Activated CD4-positive, alpha-beta memory T cell treated with anti-CD3 and anti-CD28 coated beads, Interleukin-2, amount 10 ng/mL, durations not matched to agents 7 days and 5 days (primary cell): ENCODE measurements at regions not wholly inside any gene's neighbourhood (a gene's known extent, or its start where the extent isn't known, plus 50 kb on each side); places are given as distances from the start of the nearest gene placed in this dataset.

ENCODE experiments used
- CTCF ChIA-PET: fragments of 350-600 bp; sonication (Branson Sonifier 250); formaldehyde crosslinking; loops from one replicate; lab custom pipeline; 2021; ENCODE audit warnings: antibody characterized with exemption, inconsistent platforms; lab: Charles Lee
- POLR2A ChIA-PET: fragments of 350-600 bp; sonication (Branson Sonifier 250); formaldehyde crosslinking; loops from one replicate; lab custom pipeline; 2021; ENCODE audit warnings: antibody characterized with exemption; lab: Charles Lee
- DNase-seq: peaks from one replicate; pipeline ENCODE4 v3.0.0-alpha.2; 2020
- H3K27ac Mint-ChIP-seq: one replicate; pipeline ENCODE4 v1.8.0; 2021; ENCODE audit warnings: mild to moderate bottlenecking, mixed read lengths
- H3K27me3 Mint-ChIP-seq: one replicate; pipeline ENCODE4 v1.8.0; 2021; ENCODE audit warnings: mixed read lengths
- H3K36me3 Mint-ChIP-seq: one replicate; pipeline ENCODE4 v1.8.0; 2021; ENCODE audit warnings: low read depth, mixed read lengths
- H3K4me1 Mint-ChIP-seq: one replicate; pipeline ENCODE4 v1.8.0; 2021; ENCODE audit warnings: mixed read lengths
- H3K4me3 Mint-ChIP-seq: one replicate; pipeline ENCODE4 v1.8.0; 2021; ENCODE audit warnings: mild to moderate bottlenecking, mixed read lengths
- H3K9me3 Mint-ChIP-seq: one replicate; pipeline ENCODE4 v1.8.0; 2021; ENCODE audit warnings: mixed read lengths

DNA sequence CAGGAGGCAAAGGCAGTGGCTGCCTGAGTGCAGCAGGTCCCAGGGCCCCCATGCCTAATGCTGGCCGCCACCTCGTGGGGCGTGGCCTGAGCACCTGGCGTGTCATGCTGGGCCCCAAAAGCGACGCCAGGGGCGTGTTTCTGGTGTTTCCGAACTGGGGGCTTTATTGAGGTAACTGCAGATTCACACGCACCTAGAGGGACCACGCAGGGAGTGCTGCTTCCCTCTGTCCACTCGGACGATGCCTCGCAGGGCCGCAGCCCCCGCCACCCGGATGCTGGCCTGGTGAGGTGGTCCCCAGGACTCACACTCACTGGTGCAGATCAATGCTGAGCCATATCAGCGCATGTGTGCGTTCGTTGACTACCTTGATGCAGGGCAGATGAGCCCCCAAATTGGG lies 736.2 kb downstream of the BRD1 start:
- no peaks in the 10 kb centered on the region for H3K9me3 Mint-ChIP-seq
- no peaks in the 10 kb centered on the region for H3K36me3 Mint-ChIP-seq
- ChIA-PET CTCF (no interaction called here), POLR2A (no interaction called here)
- no peaks in the 10 kb centered on the region for H3K27me3 Mint-ChIP-seq
- no peak for DNase-seq
- no peaks in the 10 kb centered on the region for H3K4me1 Mint-ChIP-seq
- H3K4me3 Mint-ChIP-seq, result no peak overlapping the region
- H3K27ac Mint-ChIP-seq, result no peak overlapping the region

DNA sequence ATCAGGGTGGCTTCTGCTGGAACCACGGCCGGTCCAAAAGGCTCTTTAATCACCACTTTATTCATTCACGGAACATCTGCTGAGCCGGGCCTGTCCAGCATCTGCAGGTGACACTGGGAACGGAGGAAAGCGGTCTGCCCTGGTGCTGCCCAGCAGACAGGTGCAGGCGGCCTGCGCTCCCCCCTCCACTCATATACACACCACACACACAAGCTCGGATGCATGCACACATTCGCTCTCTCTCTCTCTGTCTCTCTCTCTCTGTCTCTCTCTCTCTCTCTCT lies 736.9 kb downstream of the BRD1 start:
- Mint-ChIP-seq H3K27me3 (no peaks in the 10 kb centered on the region), H3K4me3 (no peak overlapping the region), H3K27ac (no peak overlapping the region), H3K4me1 (no peaks in the 10 kb centered on the region), H3K9me3 (no peaks in the 10 kb centered on the region), H3K36me3 (no peaks in the 10 kb centered on the region)
- ChIA-PET CTCF (no interaction called here), POLR2A (no interaction called here)
- DNase-seq, result no peak

DNA sequence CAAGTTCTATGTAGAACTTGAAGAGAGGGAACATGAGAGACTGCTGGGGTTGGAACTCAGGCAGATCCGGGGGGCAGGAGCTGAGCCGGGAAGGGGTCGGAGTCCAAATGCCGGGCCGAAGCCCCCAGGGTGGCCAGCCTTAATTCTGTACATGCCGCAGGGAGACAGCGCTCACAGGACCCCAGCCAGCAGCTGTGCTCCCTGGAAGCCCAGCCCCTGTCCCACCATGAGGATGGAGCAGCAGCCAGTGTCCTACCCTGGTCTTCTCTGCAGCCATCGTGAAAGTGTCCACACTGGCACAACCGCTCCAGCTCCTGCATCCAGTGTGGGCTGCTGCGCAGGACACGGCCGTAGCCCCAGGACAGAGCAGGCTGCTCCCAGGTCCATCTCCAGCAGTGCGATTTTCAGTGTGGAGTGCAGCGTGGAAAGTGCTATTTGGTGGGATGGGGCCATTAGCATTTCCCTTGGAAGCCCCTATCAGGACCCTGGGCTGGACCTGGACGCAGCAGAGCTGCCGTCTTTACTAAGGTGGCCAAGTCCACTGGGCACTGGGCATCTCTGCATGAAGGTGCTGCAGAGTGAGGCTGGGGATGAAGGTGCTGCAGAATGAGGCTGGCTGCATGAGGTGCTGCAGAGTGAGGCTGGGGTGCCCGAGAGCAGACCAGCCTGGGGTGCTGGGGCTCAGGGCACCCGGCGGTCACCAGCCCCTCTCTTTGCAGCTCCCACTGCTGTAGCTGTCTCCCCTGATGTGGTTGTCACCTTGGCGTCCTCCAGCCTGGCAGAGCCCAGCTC lies 737.4 kb downstream of the BRD1 start:
- POLR2A ChIA-PET, result no interaction called here
- no peak overlapping the region for H3K27ac Mint-ChIP-seq
- no peaks in the 10 kb centered on the region for H3K27me3 Mint-ChIP-seq
- no peaks in the 10 kb centered on the region for H3K36me3 Mint-ChIP-seq
- no peaks in the 10 kb centered on the region for H3K4me1 Mint-ChIP-seq
- H3K9me3 Mint-ChIP-seq, result no peaks in the 10 kb centered on the region
- H3K4me3 Mint-ChIP-seq, result no peak overlapping the region
- CTCF ChIA-PET, result no interaction called here
- no peak for DNase-seq

DNA sequence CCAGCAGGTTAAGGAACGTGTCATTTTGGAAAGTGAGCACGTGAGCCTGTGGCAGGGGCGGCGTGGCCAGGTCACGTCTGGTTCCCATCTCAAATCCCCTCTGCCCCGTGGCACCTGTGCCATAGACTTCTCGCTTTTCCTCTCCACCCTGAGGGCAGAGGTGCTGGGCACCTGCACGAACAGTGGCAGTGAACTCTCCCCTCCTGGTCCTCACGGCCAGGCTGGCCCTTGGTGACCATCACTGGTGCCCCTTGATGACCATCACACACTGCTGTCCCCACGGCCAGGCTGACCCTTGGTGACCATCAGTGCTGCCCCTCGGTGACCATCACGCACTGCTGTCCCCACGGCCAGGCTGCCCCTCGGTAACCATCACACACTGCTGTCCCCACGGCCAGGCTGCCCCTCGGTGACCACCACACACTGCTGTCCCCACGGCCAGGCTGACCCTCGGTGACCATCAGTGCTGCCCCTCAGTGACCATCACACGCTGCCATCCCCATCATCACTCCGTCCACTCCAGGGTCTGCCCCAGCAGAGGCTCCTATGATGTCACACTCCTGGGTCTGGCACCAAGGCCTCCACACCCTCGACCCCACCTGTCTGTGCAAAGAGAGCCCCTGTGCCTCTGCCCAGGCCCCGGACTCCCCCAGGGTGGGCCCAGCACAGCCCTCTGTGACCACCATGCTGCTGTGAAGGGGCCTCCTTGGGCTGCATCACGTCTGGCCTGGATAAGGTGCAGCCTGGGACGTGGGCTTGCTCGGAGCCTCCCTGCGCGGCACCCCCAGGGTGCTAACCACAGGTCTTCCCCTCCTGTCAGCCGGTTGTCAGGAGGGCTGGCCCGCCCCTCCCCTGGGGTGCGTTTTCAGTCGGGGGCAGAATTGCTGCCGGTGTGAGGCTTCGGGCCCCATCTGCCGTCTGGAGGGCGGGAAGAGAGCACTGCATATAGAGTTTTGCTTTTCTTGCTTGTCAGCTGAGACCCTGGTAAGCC lies 738.6 kb downstream of the BRD1 start:
- Mint-ChIP-seq H3K27ac (no peak overlapping the region), H3K9me3 (no peaks in the 10 kb centered on the region), H3K4me3 (no peak overlapping the region), H3K36me3 (no peaks in the 10 kb centered on the region), H3K4me1 (no peaks in the 10 kb centered on the region), H3K27me3 (no peaks in the 10 kb centered on the region)
- CTCF ChIA-PET, result no interaction called here
- POLR2A ChIA-PET, result no interaction called here
- no peak for DNase-seq

DNA sequence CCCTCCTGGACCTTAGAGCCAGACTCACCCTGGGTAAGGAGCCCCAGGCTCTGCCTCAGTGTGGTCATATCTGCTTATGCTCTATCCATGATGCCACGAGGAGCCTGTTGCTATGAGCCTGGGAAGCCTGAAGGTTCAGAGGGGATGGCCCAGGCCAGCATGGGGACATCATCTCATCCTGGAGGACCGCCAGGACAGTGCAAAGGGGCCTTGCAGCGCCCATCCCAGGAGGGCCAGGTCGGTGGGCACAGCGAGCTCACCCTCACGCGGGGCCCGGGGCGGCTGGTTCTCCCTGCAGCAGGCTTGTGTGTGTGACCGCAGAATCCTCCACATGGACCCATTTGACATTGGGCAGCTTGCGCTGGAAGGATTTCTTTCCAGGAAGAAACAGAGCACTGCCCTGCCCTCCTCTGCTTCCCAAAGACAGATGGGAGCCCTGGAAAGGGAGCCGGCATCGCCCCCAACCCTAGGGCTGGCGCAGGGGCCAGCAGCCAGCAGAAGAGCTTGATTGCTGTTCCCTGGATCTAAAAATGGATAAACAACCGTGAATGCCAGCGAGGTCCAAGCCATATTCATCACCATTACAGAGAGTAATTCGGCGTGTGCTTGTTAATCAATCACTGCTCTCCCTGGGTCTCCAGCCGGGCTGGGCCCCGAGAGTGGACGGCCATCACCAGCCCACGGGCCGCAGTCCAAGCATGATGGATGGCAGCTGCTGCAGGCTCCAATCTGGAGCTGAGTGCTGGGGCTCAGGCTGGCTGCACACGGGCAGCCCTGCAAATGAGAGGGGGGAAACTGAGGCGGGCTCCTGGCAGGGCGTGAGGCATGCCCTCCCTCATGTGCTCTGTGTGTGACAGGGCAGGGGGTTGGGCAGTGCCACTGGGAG lies 739.7 kb downstream of the BRD1 start:
- Mint-ChIP-seq H3K36me3 (no peaks in the 10 kb centered on the region), H3K27me3 (no peaks in the 10 kb centered on the region), H3K27ac (no peak overlapping the region), H3K4me3 (no peak overlapping the region), H3K4me1 (no peaks in the 10 kb centered on the region), H3K9me3 (no peaks in the 10 kb centered on the region)
- ChIA-PET CTCF (no interaction called here), POLR2A (no interaction called here)
- no peak for DNase-seq

DNA sequence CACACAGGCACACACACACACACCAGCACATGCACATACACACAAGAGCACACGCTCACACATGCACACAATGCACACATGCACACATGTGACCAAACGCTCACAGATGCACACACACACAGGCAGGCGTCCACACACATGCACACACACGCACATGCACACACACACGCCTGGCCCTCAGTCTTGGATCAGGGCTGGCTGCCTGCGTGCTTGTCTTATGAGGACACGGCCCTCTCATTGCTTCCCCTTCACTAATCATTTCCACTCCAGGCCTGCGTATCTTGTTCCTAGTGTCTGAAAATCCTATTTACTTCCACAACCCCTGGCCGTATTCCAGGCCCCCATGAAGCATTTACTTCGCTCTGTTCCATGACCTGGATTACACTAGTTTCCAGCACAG lies 740.5 kb downstream of the BRD1 start:
- H3K4me3 Mint-ChIP-seq, result no peak overlapping the region
- ChIA-PET CTCF (no interaction called here), POLR2A (no interaction called here)
- no peak overlapping the region for H3K27ac Mint-ChIP-seq
- no peak for DNase-seq
- H3K27me3 Mint-ChIP-seq, result no peaks in the 10 kb centered on the region
- H3K9me3 Mint-ChIP-seq, result no peaks in the 10 kb centered on the region
- H3K4me1 Mint-ChIP-seq, result no peaks in the 10 kb centered on the region
- no peaks in the 10 kb centered on the region for H3K36me3 Mint-ChIP-seq

DNA sequence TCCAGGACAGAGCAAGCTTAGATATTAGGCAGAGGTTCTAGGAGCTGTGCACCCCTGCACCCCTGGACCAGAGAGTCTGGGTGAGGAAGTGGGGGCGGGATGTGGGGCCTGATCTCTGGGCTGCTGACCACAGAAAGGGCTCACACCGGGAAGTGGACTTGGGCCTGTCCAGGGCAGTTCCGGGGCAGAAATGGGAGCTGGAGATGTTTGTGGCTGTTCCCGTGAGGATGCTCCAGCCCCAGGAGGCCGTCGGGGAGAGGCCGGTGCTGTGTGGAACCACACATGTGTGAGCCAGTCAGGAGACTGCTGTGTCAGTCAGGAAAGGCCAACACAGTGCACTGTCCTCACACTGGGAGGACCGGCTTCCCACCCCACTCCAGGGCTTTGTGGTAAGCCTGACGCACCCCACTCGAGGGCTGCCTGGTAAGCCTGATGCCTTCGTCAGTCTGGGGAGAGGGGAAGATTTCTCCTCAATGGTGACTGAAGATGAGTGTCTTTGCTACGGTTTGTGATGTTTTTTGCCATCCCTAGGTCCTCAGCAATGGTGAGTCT lies 741.0 kb downstream of the BRD1 start:
- H3K27ac Mint-ChIP-seq, result no peak overlapping the region
- DNase-seq, result no peak
- ChIA-PET POLR2A (no interaction called here), CTCF (no interaction called here)
- H3K4me1 Mint-ChIP-seq, result no peaks in the 10 kb centered on the region
- H3K4me3 Mint-ChIP-seq, result no peak overlapping the region
- no peaks in the 10 kb centered on the region for H3K27me3 Mint-ChIP-seq
- H3K9me3 Mint-ChIP-seq, result no peaks in the 10 kb centered on the region
- H3K36me3 Mint-ChIP-seq, result no peaks in the 10 kb centered on the region

DNA sequence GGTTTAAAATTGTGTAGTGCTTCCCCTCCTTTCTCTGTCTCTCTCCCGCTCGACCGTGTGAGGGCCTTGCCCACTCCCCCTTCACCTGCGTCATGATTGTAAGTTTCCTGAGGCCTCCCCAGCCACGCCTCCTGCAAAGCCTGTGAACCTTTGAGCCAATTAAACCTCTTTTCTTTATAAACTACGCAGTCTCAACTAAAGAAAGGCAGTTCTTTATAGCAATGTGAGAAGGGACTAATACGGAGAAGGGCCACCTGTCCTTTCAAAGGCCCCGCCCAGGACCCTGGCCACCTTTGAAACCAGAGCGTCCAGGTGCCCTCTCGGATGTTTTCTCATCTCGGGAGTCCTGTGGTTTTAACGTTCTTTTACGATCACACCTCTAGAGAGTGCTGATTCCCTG lies 741.5 kb downstream of the BRD1 start:
- ChIA-PET CTCF (no interaction called here), POLR2A (no interaction called here)
- Mint-ChIP-seq H3K27ac (no peak overlapping the region), H3K27me3 (no peaks in the 10 kb centered on the region), H3K9me3 (no peaks in the 10 kb centered on the region), H3K36me3 (no peaks in the 10 kb centered on the region), H3K4me3 (no peak overlapping the region), H3K4me1 (no peaks in the 10 kb centered on the region)
- DNase-seq, result no peak

DNA sequence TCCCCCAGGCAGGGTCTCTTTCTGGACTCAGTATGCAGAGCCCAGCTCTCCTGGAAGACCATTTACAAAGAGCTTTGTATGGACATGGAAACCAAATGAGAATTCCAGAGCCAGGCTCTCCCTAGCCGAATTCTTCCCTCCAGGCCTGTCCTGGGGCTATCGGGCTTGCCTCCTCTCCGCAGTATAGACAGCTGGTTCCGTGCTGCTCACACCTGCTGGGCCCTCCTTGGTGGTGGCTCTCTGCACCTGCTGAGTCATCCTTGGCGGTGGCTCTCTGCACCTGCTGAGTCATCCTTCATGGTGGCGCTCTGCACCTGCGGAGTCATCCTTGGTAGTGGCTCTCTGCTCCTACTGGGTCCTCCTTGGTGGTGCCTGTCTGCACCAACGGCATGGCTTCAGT lies 743.5 kb downstream of the BRD1 start:
- Mint-ChIP-seq H3K4me1 (no peaks in the 10 kb centered on the region), H3K27ac (no peak overlapping the region), H3K4me3 (no peak overlapping the region), H3K9me3 (no peaks in the 10 kb centered on the region), H3K27me3 (no peaks in the 10 kb centered on the region), H3K36me3 (no peaks in the 10 kb centered on the region)
- CTCF ChIA-PET, result no interaction called here
- POLR2A ChIA-PET, result no interaction called here
- no peak for DNase-seq

DNA sequence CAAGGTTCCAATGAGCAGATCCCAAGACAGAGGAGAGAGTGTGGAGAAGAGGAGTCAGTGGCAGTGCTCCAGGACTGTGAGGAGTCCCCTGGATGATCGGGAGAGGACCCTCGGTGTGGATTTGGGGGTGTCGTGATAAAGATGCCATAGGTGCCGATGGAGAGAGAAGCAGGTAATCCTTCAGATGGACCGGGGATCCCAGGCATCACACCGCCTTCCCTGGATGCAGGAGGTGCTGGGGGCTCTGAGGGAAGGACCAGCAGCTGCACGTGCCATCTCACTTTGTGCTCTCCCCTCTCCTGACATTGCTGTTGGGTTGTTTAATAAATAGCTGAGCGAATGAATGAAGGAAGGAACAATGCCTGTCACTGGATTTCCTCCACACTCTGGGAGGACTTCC lies 744.1 kb downstream of the BRD1 start:
- DNase-seq, result no peak
- no peaks in the 10 kb centered on the region for H3K4me1 Mint-ChIP-seq
- H3K27ac Mint-ChIP-seq, result no peak overlapping the region
- H3K36me3 Mint-ChIP-seq, result no peaks in the 10 kb centered on the region
- H3K9me3 Mint-ChIP-seq, result no peaks in the 10 kb centered on the region
- ChIA-PET POLR2A (no interaction called here), CTCF (no interaction called here)
- no peaks in the 10 kb centered on the region for H3K27me3 Mint-ChIP-seq
- no peak overlapping the region for H3K4me3 Mint-ChIP-seq

DNA sequence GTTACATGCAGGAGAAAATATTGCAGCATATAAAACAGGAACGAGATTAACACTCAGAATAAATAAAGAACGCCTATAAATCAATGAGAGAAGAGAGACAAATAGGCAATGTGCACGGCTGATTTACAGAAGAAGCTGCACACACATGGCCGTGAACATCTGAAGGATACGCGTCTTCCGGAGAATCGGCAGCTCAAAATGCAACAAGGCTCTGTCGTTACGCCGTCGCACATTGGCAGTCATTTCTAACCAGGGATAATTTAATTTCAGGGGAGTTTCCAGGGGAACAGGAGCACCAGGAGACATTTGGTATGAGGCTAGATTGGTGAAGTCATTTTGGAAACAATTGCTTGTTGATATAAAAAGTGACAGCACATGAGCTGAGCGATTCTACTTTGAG lies 745.2 kb downstream of the BRD1 start:
- Mint-ChIP-seq H3K36me3 (no peaks in the 10 kb centered on the region), H3K9me3 (no peaks in the 10 kb centered on the region), H3K27ac (no peak overlapping the region), H3K27me3 (no peaks in the 10 kb centered on the region), H3K4me1 (no peaks in the 10 kb centered on the region), H3K4me3 (no peak overlapping the region)
- POLR2A ChIA-PET, result no interaction called here
- CTCF ChIA-PET, result no interaction called here
- no peak for DNase-seq

DNA sequence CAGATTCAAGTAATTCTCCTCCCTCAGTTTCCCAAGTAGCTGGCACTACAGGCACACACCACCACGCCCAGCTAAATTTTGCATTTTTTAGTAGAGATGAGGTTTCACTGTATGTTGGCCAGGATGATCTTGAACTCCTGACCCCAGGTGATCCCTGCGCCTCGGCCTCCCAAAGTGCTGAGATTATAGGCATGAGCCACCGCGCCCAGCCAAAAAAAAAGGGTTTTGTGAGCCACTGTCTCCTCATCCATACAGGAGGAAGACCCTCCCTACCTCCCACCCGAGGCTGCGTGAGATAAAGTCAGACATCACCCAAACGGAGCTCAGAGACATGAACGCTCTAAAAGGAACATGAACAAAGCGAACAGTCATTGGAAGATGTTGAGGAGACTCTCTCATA lies 745.7 kb downstream of the BRD1 start:
- H3K36me3 Mint-ChIP-seq, result no peaks in the 10 kb centered on the region
- H3K27ac Mint-ChIP-seq, result no peak overlapping the region
- no peaks in the 10 kb centered on the region for H3K27me3 Mint-ChIP-seq
- no peaks in the 10 kb centered on the region for H3K4me1 Mint-ChIP-seq
- H3K4me3 Mint-ChIP-seq, result no peak overlapping the region
- H3K9me3 Mint-ChIP-seq, result no peaks in the 10 kb centered on the region
- DNase-seq, result no peak
- POLR2A ChIA-PET, result no interaction called here
- CTCF ChIA-PET, result no interaction called here

DNA sequence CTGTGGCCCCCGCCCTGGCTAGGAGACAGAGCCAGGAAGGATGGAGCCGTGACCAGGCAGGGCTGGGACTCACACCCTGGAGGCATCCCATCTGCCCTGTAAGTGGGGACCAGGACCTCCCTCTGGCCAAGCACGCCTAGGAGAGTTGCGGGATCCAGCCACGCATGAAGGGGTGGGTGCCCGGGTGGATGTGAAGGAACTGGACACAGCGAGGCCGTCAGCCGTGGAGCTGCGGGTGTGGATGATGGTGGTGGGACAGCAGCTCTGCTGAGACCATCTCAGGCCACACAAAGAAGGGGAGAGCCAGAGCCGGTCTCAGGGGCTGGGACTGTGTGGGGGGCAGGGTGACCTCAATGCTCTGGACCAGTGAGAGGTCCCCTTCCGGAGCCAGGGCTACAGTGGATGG lies 746.4 kb downstream of the BRD1 start:
- Mint-ChIP-seq H3K36me3 (no peaks in the 10 kb centered on the region), H3K4me1 (no peaks in the 10 kb centered on the region), H3K27me3 (no peaks in the 10 kb centered on the region), H3K27ac (no peak overlapping the region), H3K4me3 (no peak overlapping the region), H3K9me3 (no peaks in the 10 kb centered on the region)
- no peak for DNase-seq
- POLR2A ChIA-PET, result no interaction called here
- CTCF ChIA-PET, result no interaction called here
